ENCODE measurements at regions not wholly inside any gene's neighbourhood (a gene's known extent, or its start where the extent isn't known, plus 50 kb on each side); places are given as distances from the start of the nearest gene placed in this dataset.
"Not testable (repeated sequence)": the region's sequence is repeated elsewhere in the genome, so short reads cannot be mapped to it uniquely, and the experiment has no call there.

GRCh38 chr13:28575200-28575599, 80.3 kb upstream of the FLT1 start:
- no peaks in the 10 kb centered on the region for H3K36me3 Mint-ChIP-seq (ENCODE audit: low read depth)
- intact Hi-C loops (cut with micrococcal nuclease) = no loop called here
- DNase-seq (no peak), ATAC-seq (ENCODE audit: low read depth) (no peak)
- H3K9me3 Mint-ChIP-seq = no peaks in the 10 kb centered on the region
- POLR2A ChIA-PET = no interaction called here
- CTCF ChIA-PET = no interaction called here
- peaks cover 7% of the 10 kb centered on the region for H3K4me1 Mint-ChIP-seq
- peaks cover 8% of the 10 kb centered on the region for H3K27me3 Mint-ChIP-seq
- H3K4me3 Mint-ChIP-seq = no peak overlapping the region
- no peak for TF ChIP-seq CTCF (IDR thresholded peaks at IDR 0.05)
- no peak overlapping the region for H3K27ac Mint-ChIP-seq

DNA sequence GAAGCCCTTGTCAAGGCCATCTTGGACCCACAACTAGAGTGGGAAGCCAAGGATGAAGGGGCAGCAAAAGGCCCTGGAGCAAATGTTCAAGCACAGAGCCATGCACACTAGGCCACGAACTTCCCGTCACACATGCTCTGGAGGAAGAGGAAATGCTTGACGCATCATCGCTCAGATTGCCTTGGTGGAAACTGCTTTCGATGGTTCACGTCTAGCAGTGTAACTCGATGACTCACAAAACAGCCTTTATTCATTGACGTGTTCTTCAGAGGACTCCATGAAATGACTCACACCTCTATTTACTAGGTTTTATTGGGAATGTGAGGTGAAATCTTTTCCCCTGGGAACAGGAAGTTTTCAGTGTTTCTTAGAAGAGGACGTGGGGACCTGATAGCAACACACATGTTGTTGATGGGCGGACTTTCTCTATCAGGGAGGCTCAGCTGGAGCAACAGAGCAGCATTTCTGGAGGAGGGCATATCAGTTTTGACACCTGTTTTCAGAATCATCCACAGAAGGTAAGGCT, 79.8 kb upstream of the FLT1 start:
- ATAC-seq (ENCODE audit: low read depth) = peak; percentile 67

GRCh38 chr13:28573595-28574373, 78.9 kb upstream of the FLT1 start:
- ChIA-PET CTCF (no interaction called here), POLR2A (no interaction called here)
- Mint-ChIP-seq H3K4me1 (peaks cover 7% of the 10 kb centered on the region), H3K27ac (no peak overlapping the region), H3K36me3 (ENCODE audit: low read depth) (no peaks in the 10 kb centered on the region), H3K4me3 (no peak overlapping the region), H3K9me3 (no peaks in the 10 kb centered on the region), H3K27me3 (peaks cover 10% of the 10 kb centered on the region)
- intact Hi-C loops (cut with micrococcal nuclease) = no loop called here
- no peak for ATAC-seq (ENCODE audit: low read depth)
- no peak for TF ChIP-seq CTCF (IDR thresholded peaks at IDR 0.05)
- DNase-seq = no peak

More for the DNA sequence above, 79.8 kb upstream of the FLT1 start:
- H3K36me3 Mint-ChIP-seq (ENCODE audit: low read depth) = no peaks in the 10 kb centered on the region
- peaks cover 8% of the 10 kb centered on the region for H3K27me3 Mint-ChIP-seq
- intact Hi-C loops (cut with micrococcal nuclease) = no loop called here
- TF ChIP-seq CTCF (IDR thresholded peaks at IDR 0.05) = no peak
- H3K4me1 Mint-ChIP-seq = peaks cover 7% of the 10 kb centered on the region
- no peak overlapping the region for H3K4me3 Mint-ChIP-seq
- H3K9me3 Mint-ChIP-seq = no peaks in the 10 kb centered on the region
- DNase-seq = no peak
- POLR2A ChIA-PET = no interaction called here
- CTCF ChIA-PET = no interaction called here
- H3K27ac Mint-ChIP-seq = no peak overlapping the region

DNA sequence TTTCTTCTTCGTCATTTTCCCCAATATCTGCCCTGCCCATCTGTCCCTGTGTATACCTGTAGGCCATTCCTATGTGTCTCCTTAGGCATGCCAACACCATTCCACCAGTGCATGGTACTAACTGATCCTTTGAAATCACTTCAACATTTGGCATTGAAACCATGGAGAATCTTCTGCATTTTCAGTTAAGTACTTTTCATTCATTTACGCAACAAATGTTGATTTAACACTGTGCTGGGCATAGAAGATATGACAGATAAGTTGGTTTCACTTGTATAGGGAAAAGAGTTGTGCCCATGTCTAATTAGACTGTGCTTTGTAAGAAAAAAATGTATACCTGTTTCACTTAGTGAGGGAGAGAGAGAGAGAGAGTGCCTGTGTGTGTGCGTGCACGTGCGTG, 77.9 kb upstream of the FLT1 start:
- Mint-ChIP-seq H3K27me3 (peaks cover 6% of the 10 kb centered on the region), H3K27ac (no peak overlapping the region), H3K4me1 (peaks cover 7% of the 10 kb centered on the region), H3K36me3 (ENCODE audit: low read depth) (no peaks in the 10 kb centered on the region), H3K4me3 (no peak overlapping the region), H3K9me3 (no peaks in the 10 kb centered on the region)
- intact Hi-C loops (cut with micrococcal nuclease) = no loop called here
- no peak for DNase-seq
- ChIA-PET CTCF (no interaction called here), POLR2A (no interaction called here)
- no peak for ATAC-seq (ENCODE audit: low read depth)
- no peak for TF ChIP-seq CTCF (IDR thresholded peaks at IDR 0.05)

DNA sequence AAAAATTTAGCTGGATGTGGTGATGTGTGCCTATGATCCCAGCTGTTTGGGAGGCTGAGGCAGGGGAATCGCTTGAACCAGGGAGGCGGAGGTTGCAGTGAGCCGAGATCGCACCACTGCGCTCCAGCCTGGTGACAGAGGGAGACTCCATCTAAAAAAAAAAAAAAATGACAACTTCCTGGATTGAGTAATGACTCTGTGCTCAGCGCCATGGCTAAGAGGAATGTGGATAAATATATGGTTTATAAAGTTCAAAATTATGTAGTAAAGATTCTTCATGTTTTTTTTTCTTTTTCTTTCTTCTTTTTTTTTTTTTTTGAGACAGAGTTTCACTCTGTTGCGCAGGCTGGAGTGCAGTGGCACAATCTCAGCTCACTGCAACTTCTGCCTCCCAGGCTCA, 75.4 kb upstream of the FLT1 start:
- H3K27ac Mint-ChIP-seq; ATAC-seq (ENCODE audit: low read depth); intact Hi-C loops (cut with micrococcal nuclease); H3K36me3 Mint-ChIP-seq (ENCODE audit: low read depth); H3K27me3 Mint-ChIP-seq; H3K4me3 Mint-ChIP-seq; POLR2A ChIA-PET; CTCF ChIA-PET; H3K4me1 Mint-ChIP-seq; DNase-seq; H3K9me3 Mint-ChIP-seq: not testable (repeated sequence)

- ATAC-seq (ENCODE audit: low read depth) = no peak
- POLR2A ChIA-PET = no interaction called here
- intact Hi-C loops (cut with micrococcal nuclease) = no loop called here
Observed at GRCh38 chr13:28569886-28570285, 75.0 kb upstream of the FLT1 start.

More at GRCh38 chr13:28569886-28570285, 75.0 kb upstream of the FLT1 start:
- peaks cover 2% of the 10 kb centered on the region for H3K27me3 Mint-ChIP-seq
- no peak for TF ChIP-seq CTCF (IDR thresholded peaks at IDR 0.05)
- H3K36me3 Mint-ChIP-seq (ENCODE audit: low read depth) = no peaks in the 10 kb centered on the region
- H3K27ac Mint-ChIP-seq = no peak overlapping the region
- CTCF ChIA-PET = no interaction called here
- H3K9me3 Mint-ChIP-seq = no peaks in the 10 kb centered on the region
- H3K4me3 Mint-ChIP-seq = no peak overlapping the region
- no peak for DNase-seq
- H3K4me1 Mint-ChIP-seq = peaks cover 5% of the 10 kb centered on the region

Data from activated B cell treated with CpG ODN at 0.5 μM for 24 hours (primary cell).